Tibial nerve (tissue), 3 donors: ENCODE measurements at regions not wholly inside any gene's neighbourhood (a gene's known extent, or its start where the extent isn't known, plus 50 kb on each side); places are given as distances from the start of the nearest gene placed in this dataset.

Experiments
- CTCF ChIP-seq, 5 experiments: fragments of 200-600 bp in 3 of 5; fragments of 450-650 bp in 2 of 5; sonication (generic) in 3 of 5; IDR thresholded peaks; one replicate each; pipeline ENCODE4 v1.5.1; 2016 to 2019; ENCODE audit warnings: antibody characterized with exemption in 5 of 5, mild to moderate bottlenecking in 3 of 5, moderate library complexity in 2 of 5
- POLR2A ChIP-seq, 2 donors: fragments of 450-650 bp; IDR thresholded peaks; one replicate each; pipeline ENCODE4 v1.6.1; 2017; ENCODE audit warnings: antibody characterized with exemption in 2 of 2, mild to moderate bottlenecking in 2 of 2, moderate library complexity in 2 of 2

DNA sequence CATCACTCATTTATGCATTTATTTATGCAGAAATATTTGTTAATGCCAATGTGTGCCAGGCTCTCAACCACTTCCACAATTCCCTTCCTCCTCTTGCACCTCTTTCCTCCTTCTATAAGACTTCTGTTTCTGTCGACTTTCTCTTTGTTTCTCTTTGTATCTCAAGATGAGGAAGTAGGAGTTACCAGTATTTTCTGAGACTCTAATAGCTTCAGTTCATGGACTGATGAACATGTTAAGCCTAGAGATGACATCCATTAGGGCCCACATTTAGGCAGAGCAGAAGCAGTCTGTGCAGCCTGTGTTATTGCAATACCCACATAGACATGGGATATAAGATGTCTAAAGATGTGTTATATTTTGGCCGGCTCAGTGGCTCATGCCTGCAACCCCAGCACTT lies 241.8 kb upstream of the SMIM31 start:
- TF ChIP-seq CTCF (IDR thresholded peaks at IDR 0.05) (no peak), POLR2A (IDR thresholded peaks at IDR 0.05) (no peak)
